HG02852 (cell line): ENCODE measurements at regions not wholly inside any gene's neighbourhood (a gene's known extent, or its start where the extent isn't known, plus 50 kb on each side); places are given as distances from the start of the nearest gene placed in this dataset.

ENCODE experiments used
- ATAC-seq: cut with Tn5 transposase; IDR thresholded peaks from one replicate; pipeline ENCODE4 v1.9.1; 2021; ENCODE audit warnings: mild to moderate bottlenecking, moderate library complexity; ENCODE audit not compliant: unreplicated experiment

GRCh38 chr3:34276342-34276741, 477.9 kb downstream of the PDCD6IP start:
- ATAC-seq, result no peak

GRCh38 chr3:34277110-34277509, 478.7 kb downstream of the PDCD6IP start:
- ATAC-seq, result no peak

GRCh38 chr3:34279901-34280300, 481.5 kb downstream of the PDCD6IP start:
- ATAC-seq, result no peak

GRCh38 chr3:34283751-34284150, 485.3 kb downstream of the PDCD6IP start:
- ATAC-seq, result no peak

GRCh38 chr3:34284959-34285826, 486.8 kb downstream of the PDCD6IP start:
- ATAC-seq, result no peak

GRCh38 chr3:34285827-34286188, 487.4 kb downstream of the PDCD6IP start:
- no peak for ATAC-seq

GRCh38 chr3:34292605-34293300, 494.3 kb downstream of the PDCD6IP start:
- ATAC-seq, result no peak

- ATAC-seq, result no peak
Observed at GRCh38 chr3:34294240-34294639, 495.8 kb downstream of the PDCD6IP start.

- ATAC-seq, result no peak
Observed at GRCh38 chr3:34296796-34297195, 498.4 kb downstream of the PDCD6IP start.

GRCh38 chr3:34298653-34299052, 500.2 kb downstream of the PDCD6IP start:
- ATAC-seq, result no peak

- ATAC-seq, result no peak
Observed at GRCh38 chr3:34300621-34301020, 502.2 kb downstream of the PDCD6IP start.

GRCh38 chr3:34301313-34301712, 502.9 kb downstream of the PDCD6IP start:
- no peak for ATAC-seq

GRCh38 chr3:34305266-34305665, 506.8 kb downstream of the PDCD6IP start:
- ATAC-seq, result no peak

GRCh38 chr3:34312684-34313083, 514.3 kb downstream of the PDCD6IP start:
- ATAC-seq, result no peak

- ATAC-seq, result no peak
Observed at GRCh38 chr3:34319881-34320280, 521.5 kb downstream of the PDCD6IP start.

- peak; percentile 85 for ATAC-seq
Observed at GRCh38 chr3:34323517-34323916, 525.1 kb downstream of the PDCD6IP start.

GRCh38 chr3:34346656-34347055, 548.2 kb downstream of the PDCD6IP start:
- no peak for ATAC-seq

GRCh38 chr3:34351882-34352777, 553.7 kb downstream of the PDCD6IP start:
- no peak for ATAC-seq

- ATAC-seq, result no peak
Observed at GRCh38 chr3:34352778-34353331, 554.4 kb downstream of the PDCD6IP start.

GRCh38 chr3:34357461-34357860, 559.0 kb downstream of the PDCD6IP start:
- ATAC-seq, result no peak

GRCh38 chr3:34359064-34359463, 560.6 kb downstream of the PDCD6IP start:
- no peak for ATAC-seq
